Fibroblast of peridontal ligament (primary cell): ENCODE measurements at regions not wholly inside any gene's neighbourhood (a gene's known extent, or its start where the extent isn't known, plus 50 kb on each side); places are given as distances from the start of the nearest gene placed in this dataset.
"Not testable (repeated sequence)": the region's sequence is repeated elsewhere in the genome, so short reads cannot be mapped to it uniquely, and the experiment has no call there.

Experiments used
- DNase-seq: peaks from one replicate; pipeline ENCODE4 v3.0.0-alpha.2; 2010; ENCODE audit errors: extremely low read depth

DNA sequence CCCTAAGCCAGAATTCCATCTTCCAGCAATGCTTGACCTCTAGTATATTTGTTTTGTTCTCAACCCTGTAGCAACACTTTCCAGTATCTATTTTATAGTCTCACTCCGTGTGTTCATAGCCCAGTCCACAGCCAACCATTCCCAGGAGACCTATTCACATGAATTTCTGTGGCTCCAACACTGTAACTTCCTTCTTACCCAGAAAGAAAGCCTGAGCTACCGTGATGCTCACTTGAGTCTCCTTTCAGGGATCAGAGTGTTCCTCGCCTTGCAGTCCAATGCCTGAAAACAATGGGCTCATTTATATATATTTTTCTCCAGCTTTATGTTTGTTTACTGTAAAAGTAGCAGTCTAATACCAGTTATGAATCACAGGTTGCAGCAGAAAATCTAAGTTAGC lies 645.0 kb upstream of the NOVA1 start:
- DNase-seq: no peak

DNA sequence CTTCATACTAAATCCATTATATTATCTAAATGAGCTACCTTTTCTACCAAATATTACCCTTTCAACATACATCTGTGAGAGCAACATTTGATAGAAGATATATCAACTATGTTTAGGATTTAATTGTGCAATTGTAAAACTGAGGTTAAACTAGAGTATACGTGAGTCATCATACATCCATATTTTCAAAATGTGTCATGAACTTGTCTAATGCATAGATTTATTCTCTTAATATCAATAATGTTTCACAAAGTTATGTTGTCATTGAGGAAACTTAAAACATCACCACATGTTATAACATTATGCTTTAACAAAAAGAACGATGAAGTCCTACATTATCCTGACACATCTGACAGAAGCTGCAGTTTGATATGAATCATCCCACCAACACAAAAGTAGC lies 645.5 kb upstream of the NOVA1 start:
- no peak for DNase-seq

DNA sequence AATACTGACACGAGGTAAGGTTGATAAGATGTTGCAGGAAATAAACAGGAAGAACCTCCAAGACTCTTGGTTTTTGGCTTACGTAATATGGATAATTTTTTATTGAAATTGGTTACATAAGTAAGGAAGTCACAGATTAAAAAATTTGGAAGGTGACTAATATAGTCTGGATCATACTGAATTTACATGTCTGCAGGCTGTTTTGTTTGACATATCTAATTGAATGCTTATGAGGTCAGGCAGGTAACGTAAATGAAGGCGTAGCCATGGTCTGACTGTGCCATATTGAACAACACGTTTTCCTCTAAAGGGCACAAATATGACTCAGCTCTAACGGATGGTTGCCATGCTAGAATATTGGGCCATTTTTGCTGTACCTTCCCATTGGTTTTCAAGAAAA lies 648.1 kb upstream of the NOVA1 start:
- DNase-seq: no peak

DNA sequence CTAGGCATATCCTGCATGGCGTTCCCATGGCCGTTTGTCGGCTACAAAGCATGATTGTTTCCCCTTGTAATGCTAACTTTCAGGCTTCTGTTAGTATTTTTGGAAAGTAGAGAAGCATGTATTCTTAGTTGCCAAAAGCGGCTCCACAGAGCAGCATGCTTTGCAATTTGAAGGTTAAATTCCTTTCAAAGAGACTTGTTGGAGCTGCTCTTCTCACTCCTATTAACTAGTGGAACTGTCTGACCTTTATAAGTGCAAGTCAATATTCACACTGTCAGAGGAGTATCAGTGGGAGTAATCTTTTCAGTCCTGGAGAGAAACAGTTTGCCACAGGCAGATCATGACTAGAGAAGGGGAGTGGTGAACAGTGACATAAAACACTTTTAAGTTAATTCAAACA lies 656.1 kb upstream of the NOVA1 start:
- no peak for DNase-seq

DNA sequence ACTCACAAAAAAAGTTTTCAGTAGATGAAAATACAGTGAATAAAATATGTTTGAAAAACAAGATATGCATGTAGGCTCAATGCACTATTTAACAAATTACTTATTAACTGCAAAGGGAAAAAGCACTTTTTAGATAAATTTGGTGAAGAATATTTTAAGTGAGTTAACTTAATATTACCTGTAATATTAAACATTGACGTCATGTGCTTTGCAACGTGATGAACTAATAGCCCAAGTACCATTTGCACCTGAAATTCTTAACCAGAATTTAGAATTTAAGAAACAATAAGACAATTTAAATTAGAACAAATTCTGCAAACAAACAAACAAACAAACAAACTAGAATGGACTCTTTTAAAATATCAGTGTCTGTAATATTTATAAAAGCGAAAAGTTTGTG lies 659.0 kb upstream of the NOVA1 start:
- DNase-seq: no peak

DNA sequence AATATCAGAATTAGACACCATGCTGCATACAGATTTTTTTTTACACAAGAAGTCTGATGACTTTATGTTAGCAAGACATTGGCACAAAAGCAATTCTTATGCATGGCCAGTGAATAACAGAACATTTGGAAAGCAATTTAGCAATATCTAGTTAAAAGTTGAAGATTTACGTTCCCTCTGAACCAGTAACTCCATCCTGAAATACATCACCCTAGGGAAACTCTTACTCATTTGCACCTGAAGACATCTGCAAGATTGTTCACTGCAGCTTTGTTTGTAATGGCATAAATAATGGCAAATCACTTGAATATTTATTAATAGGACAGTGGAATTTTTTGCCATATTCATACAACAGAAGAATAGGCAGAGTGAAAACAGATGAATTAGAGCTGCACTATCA lies 670.0 kb upstream of the NOVA1 start:
- no peak for DNase-seq

DNA sequence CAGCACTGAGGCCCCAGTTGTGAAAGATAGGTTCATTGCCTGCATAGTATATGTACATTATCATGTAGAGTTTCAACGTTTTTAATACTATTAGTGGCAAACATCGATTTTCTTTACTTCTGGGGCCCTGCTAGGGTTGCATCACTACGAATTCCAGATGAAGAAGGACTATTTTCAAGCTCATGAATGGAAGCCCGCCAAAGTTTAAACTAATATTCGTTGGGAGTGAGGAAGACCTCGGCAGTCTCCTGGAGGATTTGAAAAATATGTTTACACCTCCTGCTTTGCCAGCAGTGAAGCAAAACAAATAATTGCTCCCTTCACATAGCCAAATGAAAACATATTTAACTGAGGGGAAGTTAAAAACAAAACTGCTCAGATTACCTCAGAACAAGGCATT lies 672.9 kb upstream of the NOVA1 start:
- no peak for DNase-seq

DNA sequence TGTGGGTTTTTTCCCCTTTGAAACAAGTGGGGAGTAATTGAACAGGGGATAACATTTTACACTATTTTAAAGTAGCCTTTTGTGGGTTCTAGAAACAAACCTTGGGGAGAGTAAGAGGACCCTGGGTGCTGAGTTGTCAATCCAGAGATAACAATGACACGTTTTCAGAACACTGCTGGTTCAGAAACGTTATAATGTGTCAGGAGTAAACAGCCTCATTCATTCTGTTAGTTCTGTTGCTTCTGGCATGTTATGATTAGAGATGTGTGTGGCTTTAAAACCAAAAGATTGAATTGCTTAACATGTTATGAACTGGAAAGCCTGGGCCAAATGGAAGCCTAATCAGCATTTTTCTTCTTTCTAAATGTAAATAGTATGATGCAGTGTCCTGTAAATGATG lies 680.5 kb upstream of the NOVA1 start:
- DNase-seq: no peak

DNA sequence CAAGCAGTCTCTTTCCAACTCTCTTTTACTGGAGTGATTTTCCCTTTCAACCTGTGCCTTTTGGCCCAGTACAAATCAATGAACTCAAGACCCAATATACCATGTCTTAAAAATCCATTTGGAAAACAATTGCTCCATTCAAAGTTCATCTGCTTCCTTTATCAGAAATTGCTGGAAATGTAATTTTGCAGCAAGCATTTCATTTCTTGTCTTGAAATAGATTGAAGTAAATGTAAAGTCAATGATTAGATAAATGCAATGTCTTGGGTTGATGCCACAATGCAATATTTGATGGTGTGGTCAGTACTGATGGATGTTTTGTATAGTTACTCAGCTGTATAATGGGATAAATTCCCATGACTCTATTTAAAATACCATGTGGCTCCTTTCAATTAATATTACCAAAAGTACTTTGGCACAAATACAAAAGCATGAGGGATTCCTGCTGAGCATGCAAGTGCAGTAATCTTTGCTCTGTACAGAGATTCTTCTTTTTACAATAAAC lies 707.7 kb upstream of the NOVA1 start:
- DNase-seq: no peak

DNA sequence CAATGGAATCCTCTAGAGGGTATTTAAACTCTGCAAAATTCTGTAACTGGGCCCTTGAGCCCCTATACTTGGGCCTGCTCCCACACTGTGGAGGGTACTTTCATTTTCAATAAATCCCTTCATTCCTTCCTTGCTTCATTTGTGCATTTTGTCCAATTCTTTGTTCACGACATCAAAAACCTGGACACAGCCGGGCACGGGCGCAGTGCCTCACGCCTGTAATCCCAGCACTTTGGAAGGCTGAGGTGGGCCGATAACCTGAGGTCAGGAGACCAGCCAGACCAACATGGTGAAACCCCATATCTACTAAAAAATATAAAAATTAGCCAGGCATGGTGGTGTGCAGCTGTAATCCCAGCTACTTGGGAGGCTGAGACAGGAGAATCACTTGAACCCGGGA lies 714.9 kb upstream of the NOVA1 start:
- DNase-seq: not testable (repeated sequence)

DNA sequence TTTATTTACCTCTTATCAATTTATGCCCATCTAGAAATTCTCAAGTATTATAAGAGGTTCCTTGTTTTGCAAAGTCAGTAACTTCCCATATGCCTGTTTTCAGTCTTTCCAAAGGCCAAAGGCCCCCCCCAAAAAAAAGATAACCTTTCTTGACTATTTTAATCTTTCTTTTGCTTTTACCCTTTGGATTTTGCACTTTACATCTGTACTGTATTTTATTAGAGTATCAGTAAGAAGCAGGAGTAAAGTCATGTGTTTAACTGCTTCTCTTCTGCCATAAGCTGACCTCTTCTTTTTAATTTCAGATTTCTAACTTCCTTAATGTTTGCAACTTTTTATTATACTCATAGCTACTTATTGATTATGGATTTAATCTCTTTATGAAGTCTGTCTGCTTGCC lies 716.4 kb upstream of the NOVA1 start:
- DNase-seq: no peak

DNA sequence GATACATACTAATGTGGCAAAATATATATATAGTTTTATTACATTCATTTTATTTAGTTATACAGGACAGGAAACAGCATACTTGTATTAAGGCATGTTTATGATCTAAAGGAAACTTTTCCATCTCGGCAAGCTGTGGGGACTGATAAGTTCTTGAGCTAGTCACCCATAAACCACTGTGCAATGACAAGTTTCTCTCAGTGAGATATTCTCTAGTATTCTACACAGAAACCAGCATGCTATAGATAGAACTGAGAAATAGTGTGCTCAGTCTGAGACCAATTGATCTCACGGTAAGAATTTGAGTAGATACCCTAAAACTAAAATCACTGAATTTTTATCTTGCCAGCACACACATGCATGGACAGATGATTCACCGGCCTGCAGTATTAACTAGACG lies 717.6 kb upstream of the NOVA1 start:
- DNase-seq: no peak

DNA sequence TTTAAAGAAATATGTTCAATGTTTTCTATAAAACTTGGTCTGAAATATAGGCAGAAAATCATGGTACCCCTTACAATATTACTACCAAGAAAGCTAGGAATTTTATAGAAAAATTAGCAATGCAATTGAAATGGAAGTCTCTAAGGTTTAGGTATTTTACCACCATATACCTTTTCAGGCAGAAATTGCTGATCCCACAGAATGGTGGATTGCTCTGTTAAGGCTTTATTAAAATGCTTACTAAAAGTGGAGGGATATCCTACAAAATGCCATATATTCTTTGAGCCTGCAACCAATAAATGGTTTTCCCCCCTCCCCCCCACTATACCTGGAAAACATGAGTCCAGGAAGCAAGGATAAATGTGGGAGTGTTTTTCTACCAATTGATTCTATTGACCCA lies 718.1 kb upstream of the NOVA1 start:
- no peak for DNase-seq

DNA sequence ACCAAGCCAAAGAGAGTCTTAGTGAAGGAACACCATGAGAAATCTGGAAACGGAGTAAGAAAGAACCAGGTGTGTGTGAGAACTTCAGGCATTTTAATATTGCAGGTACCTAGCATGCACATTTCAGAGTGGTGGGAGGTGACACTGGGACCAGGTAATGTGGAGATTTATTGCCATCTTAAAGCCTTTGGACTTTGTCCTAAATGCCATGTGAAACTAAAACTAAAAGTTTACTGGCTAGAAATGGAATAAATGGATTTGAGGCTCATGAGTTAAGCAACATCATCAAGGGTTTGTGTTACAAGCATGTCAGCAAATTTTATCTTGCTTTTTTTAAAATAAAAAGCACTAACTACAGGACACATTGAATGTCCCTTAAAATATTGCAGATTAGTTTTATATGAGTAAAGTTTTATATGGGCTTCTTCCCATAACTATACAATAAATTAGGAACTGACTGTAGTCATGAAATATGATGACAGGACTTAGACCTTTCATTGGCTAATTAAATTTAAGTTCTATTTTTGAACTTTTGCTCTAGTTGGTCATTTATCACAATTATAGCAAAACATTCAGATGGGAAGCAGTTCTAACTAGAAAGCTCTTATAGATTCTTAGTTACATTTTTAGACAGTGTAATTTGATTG lies 721.1 kb upstream of the NOVA1 start:
- DNase-seq: no peak

DNA sequence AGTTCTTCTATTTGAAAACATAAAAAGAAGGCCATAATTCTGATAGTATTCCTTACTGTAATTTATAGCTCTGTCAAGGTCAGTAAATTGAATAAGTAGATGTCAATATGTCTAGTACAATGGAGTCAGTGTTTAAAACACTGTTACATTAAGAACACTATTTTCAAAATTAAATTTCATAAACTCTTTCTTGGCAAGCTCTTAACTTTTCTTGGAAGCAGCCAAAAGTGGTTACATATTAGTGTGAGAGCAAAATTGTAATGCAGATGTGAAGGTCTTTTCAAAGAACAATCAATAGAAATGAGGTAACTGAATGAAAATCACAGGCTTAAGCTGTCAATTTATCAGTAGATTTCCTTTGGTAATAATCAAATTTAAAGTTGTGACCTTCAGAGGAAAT lies 722.4 kb upstream of the NOVA1 start:
- no peak for DNase-seq

DNA sequence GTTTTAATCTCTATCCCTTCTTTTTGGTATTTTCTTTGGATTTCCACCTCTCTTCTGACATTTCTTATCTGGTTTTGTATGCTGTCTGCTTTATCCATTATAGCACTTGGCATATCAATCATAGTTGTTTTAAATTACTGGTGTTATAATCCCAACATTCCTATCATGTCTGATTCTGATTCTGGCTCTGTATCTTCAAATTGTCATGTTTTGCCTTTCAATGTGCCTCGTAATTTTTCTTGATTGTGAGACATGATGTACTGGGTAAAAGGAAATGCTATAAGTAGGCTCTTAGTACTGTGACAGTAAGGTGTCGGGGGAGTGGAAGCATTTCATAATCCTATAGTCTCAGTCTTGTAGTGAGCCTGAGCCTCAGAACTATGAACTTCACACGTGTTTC lies 729.3 kb upstream of the NOVA1 start:
- no peak for DNase-seq

DNA sequence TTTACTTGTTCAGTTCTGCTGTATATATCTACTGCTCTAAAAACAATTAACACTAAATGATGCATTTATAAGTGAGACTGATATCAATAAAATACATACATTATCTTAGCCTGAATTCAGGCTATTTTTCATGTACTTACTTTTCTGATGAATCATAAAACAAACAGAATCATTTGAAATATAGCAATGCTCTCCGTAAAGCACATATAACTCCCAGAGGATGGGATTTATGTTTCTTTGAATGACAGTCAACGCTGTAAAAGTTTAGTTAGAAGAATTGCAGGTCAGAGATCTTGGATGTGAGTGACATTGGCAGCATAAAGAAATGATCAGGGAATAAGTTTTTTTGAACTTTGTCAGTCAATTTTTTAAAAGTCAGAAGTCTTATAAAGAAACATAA lies 740.2 kb upstream of the NOVA1 start:
- no peak for DNase-seq

DNA sequence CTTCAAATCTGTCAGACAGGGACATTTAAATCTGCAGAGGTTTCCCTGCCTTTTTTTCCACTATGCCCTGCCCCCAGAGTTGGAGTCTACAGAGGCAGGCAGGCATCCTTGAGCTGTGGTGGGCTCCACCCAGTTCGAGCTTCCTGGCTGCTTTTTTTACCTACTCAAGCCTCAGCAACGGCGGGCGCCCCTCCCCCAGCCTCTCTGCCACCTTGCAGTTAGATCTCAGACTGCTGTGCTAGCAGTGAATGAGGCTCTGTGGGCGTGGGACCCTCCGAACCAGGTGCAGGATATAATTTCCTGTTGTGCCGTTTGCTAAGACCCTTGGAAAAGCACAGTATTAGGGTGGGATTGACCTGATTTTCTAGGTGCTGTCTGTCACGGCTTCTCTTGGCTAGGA lies 765.2 kb upstream of the NOVA1 start:
- not testable (repeated sequence) for DNase-seq

DNA sequence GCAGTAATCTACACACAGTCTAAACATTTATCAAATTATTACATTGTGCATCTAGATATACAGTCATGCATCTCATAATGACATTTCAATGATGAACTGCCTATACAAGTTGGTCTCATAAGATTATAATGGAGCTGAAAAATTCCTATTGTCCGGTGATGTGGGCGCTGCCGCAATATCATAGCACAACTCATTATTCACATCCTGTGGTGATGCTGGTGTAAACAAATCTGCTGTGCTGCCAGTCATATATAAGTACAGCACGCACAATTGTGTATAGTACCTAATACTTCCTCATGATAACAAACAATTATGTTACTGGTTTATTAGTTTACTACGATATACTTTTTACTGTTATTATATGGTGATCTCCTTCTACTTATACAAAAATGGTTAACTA lies 768.8 kb upstream of the NOVA1 start:
- DNase-seq: no peak

DNA sequence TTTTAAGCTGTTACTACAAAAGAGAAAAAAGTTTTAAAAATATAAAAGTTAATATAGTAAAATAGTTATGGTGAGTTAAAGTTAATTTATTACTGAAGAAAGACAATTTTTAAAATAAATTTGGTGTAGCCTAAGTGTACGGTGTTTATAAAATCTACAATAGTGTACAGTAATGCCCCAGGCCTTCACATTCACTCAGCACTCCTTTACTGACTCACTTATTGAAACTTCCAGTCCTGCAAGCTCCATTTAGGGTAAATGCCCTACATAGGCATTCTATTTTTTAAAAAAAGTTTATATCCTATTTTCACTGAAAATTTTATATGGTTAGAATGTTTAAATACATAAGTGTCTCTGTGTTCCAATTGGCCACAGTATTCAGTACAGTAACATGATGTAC lies 769.5 kb upstream of the NOVA1 start:
- no peak for DNase-seq

DNA sequence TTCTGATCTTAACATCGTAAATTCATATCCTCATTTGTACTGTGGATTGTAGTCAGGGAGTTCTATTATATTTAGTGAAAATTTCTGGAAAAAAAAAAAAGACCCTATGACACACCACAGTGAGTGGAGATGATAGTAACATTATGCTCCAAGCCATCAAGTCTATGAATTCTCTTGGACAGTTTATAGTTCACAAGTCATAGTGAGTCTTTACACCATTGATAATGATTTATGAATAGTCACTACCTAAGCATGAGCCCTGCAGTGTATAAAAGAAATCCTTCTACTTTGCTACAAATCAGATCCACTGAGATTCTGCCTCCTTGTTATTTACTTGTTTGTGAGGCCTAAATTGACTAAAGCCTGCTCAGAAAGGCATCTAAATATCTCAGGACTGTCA lies 772.2 kb upstream of the NOVA1 start:
- DNase-seq: no peak

DNA sequence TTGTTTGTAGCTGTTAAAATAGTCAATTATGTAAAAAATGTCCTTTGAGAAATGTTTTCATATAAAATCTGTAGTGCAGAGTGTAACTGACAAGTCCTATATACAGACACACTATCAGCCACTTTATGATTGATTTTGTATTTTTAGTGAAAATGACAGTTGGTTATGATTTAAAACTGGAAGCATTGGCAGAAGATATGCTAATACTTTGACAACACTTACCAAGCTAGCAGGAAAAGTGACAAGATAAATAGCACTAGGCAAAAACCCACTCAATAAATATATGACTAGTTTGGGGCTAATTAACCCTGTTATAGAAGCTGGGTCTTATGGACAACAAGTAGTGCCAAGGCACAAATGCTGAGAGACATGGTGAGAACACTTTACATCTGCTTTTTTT lies 772.9 kb upstream of the NOVA1 start:
- no peak for DNase-seq

DNA sequence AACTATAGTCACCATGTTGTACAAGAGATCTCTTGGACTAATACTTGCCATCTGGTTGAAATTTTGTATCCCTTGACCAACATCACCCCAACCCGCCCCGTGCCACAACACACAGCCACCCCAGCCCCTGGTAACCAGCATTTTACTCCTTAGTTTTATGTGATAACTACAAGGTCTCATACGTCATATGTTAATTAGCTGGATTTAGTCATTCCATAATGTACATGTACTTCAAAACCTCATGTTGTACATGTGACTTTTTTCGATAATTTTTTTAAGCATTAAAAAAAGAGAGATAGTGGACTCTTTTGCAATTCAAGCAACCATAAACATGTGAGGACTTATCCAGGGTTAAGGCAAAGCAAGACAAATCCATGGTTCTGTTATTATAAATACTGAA lies 773.4 kb upstream of the NOVA1 start:
- no peak for DNase-seq

DNA sequence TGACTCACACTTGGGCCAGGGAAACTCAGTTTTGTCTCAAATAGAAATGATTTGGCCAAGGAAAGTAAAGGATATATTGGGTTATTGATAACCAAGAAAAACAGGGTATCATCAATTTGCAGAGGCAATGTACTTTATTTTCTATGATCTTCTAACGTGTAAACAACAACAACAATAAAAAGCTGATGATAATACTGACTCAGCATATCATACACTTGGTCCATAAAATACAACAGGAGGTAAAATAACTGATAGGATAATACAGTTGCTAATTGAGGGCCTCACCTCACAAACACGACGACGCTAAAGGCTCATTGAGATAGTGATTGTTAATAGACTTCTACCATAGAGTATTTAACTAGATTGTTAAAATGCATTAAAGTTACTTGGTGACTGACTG lies 774.0 kb upstream of the NOVA1 start:
- no peak for DNase-seq

DNA sequence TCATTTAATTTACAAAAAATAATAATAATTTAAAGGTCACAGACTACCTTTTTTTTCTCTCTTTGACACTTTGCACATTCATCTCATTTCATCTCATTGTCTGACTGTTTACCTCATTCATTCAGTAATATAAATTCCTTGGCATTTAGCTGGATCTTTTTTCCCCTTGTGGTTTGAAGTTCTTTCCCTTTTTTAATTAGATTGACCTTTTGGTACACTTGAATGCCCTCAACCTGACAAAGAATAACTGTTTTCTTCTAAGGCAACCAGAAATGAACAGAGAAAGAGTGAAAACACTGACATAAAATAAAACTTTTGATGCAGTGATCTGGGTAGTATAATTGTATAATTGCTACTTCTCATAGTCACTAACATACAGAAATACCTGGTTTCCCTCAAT lies 774.9 kb upstream of the NOVA1 start:
- DNase-seq: no peak
